ENCODE measurements at regions not wholly inside any gene's neighbourhood (a gene's known extent, or its start where the extent isn't known, plus 50 kb on each side); places are given as distances from the start of the nearest gene placed in this dataset.

DNA sequence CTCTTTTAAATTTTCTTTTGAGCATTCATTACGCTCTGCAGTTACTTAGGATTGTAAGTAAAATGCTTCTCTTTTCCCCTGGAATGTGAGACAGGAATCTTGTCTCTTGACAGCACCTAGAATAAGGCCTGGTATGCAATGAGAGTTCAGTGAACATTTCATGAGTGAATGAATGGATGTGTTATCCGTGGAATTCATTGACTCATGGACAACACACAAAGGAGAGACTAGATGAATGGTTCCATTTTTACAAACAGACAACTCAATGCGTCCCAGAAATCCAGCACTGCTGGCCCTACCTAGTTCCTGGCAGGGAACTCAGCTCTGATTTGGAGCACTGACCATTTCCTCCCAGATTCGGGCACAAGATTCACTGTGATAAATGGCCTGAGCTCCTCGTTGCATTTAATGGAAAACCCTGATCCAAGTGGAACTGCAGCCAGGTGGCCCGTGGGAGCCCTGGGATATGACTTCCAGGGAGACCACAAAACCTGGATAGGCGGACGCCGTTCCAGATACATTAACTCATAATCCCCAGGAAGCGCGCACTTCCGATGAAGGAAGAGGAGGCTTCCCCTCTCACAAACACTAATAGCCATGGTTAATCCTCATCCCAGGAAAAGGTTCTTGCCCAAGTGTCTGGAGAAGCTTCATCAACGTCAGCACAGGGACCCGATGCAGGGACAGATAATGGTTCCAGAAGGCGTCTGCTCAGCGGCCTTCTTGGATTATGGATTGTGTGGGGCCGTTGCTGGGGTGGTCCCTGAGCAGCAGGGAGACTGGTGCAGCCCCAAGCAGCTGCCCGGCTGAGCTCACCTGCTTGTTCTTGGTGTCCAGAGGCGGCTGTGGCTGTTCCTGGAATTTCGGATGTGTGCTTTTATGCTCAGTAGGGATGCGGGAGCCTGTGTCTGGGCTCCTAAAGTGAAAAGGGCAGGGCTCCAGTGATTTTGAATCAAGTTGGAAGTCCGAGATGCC, 211.1 kb upstream of the TSHZ3 start:
- TF ChIP-seq, protein P1, sequence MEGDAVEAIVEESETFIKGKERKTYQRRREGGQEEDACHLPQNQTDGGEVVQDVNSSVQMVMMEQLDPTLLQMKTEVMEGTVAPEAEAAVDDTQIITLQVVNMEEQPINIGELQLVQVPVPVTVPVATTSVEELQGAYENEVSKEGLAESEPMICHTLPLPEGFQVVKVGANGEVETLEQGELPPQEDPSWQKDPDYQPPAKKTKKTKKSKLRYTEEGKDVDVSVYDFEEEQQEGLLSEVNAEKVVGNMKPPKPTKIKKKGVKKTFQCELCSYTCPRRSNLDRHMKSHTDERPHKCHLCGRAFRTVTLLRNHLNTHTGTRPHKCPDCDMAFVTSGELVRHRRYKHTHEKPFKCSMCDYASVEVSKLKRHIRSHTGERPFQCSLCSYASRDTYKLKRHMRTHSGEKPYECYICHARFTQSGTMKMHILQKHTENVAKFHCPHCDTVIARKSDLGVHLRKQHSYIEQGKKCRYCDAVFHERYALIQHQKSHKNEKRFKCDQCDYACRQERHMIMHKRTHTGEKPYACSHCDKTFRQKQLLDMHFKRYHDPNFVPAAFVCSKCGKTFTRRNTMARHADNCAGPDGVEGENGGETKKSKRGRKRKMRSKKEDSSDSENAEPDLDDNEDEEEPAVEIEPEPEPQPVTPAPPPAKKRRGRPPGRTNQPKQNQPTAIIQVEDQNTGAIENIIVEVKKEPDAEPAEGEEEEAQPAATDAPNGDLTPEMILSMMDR (IDR thresholded peaks at IDR 0.05) = no peak
- TF ChIP-seq EP300 (IDR thresholded peaks at IDR 0.05; ENCODE audit: low read depth) (no peak), POLR2AphosphoS5 (IDR thresholded peaks at IDR 0.05) (no peak)

Data from transverse colon (tissue), 4 donors.